GM23338 (cell line): ENCODE measurements at regions not wholly inside any gene's neighbourhood (a gene's known extent, or its start where the extent isn't known, plus 50 kb on each side); places are given as distances from the start of the nearest gene placed in this dataset.

Source experiments
- ATAC-seq: fragments of 200-7000 bp; cut with Tn5 transposase; 3 replicates; pipeline ENCODE4 v1.9.1; 2020
- DNase-seq: peaks from one replicate; pipeline ENCODE4 v3.0.0-alpha.2; 2015; ENCODE audit warnings: low spot score
- H2AFZ ChIP-seq: fragments of 200-600 bp; sonication (generic); 2 replicates; pipeline ENCODE4 v1.8.0; 2016; ENCODE audit warnings: antibody characterized with exemption, mild to moderate bottlenecking, moderate library complexity
- H3F3A ChIP-seq: fragments of 200-600 bp; sonication (generic); replicated peaks from 2 replicates; pipeline ENCODE4 v1.8.0; 2017; ENCODE audit warnings: antibody characterized with exemption, mixed run types, low read depth
- H3K27ac ChIP-seq: fragments of 200-600 bp; sonication (generic); 2 replicates; pipeline ENCODE4 v1.6.1; 2016; ENCODE audit warnings: low read depth
- H3K27me3 ChIP-seq: fragments of 200-600 bp; sonication (generic); 2 replicates; pipeline ENCODE4 v1.8.0; 2016; ENCODE audit warnings: mild to moderate bottlenecking, mixed run types, moderate library complexity; ENCODE audit not compliant: insufficient read depth
- H3K36me3 ChIP-seq: fragments of 200-600 bp; sonication (generic); 2 replicates; pipeline ENCODE4 v1.8.0; 2016; ENCODE audit warnings: mild to moderate bottlenecking; ENCODE audit not compliant: insufficient read depth
- H3K4me1 ChIP-seq: fragments of 200-600 bp; sonication (generic); 2 replicates; pipeline ENCODE4 v1.8.0; 2016; ENCODE audit warnings: mild to moderate bottlenecking, moderate library complexity; ENCODE audit not compliant: insufficient read depth
- H3K4me2 ChIP-seq: fragments of 200-600 bp; sonication (generic); 2 replicates; pipeline ENCODE4 v1.7.1; 2017; ENCODE audit warnings: mixed run types
- H3K4me3 ChIP-seq: fragments of 200-600 bp; sonication (generic); 2 replicates; pipeline ENCODE4 v1.6.1; 2016; ENCODE audit warnings: mixed run types
- H3K79me2 ChIP-seq: fragments of 200-600 bp; sonication (generic); replicated peaks from 2 replicates; pipeline ENCODE4 v1.8.0; 2017; ENCODE audit warnings: mild to moderate bottlenecking; ENCODE audit not compliant: insufficient read depth
- H3K9me2 ChIP-seq: fragments of 200-600 bp; sonication (generic); 2 replicates; pipeline ENCODE4 v1.8.0; 2017; ENCODE audit not compliant: insufficient read depth
- H4K20me1 ChIP-seq: fragments of 200-600 bp; sonication (generic); replicated peaks from 2 replicates; pipeline ENCODE4 v1.8.0; 2017; ENCODE audit warnings: mild to moderate bottlenecking; ENCODE audit not compliant: insufficient read depth
- H3K27ac Mint-ChIP-seq: 2 replicates; pipeline ENCODE4 v1.8.0; 2020; ENCODE audit warnings: inconsistent platforms, mild to moderate bottlenecking, moderate library complexity, mixed read lengths
- H3K27me3 Mint-ChIP-seq: 3 replicates; pipeline ENCODE4 v1.8.0; 2022; ENCODE audit warnings: low read depth, mild to moderate bottlenecking, moderate library complexity, mixed read lengths, inconsistent platforms; ENCODE audit not compliant: insufficient read depth, poor library complexity
- H3K36me3 Mint-ChIP-seq: 3 replicates; pipeline ENCODE4 v1.8.0; 2021; ENCODE audit warnings: low read depth, mild to moderate bottlenecking, inconsistent platforms, moderate library complexity, mixed read lengths
- H3K4me1 Mint-ChIP-seq: 3 replicates; pipeline ENCODE4 v1.8.0; 2020; ENCODE audit warnings: mild to moderate bottlenecking, inconsistent platforms, mixed read lengths
- H3K4me3 Mint-ChIP-seq: 3 replicates; pipeline ENCODE4 v1.8.0; 2021; ENCODE audit warnings: moderate library complexity, mild to moderate bottlenecking, inconsistent platforms, mixed read lengths
- H3K9me3 Mint-ChIP-seq: 3 replicates; pipeline ENCODE4 v1.8.0; 2020; ENCODE audit warnings: moderate library complexity, mild to moderate bottlenecking, inconsistent platforms, mixed read lengths
- CREB1 ChIP-seq: fragments of 250-450 bp; sonication (Bioruptor Pico); IDR thresholded peaks from 2 replicates; pipeline ENCODE4 v1.5.0; 2020; ENCODE audit warnings: low read depth, mild to moderate bottlenecking, moderate library complexity
- EZH2 ChIP-seq: fragments of 200-600 bp; sonication (generic); IDR thresholded peaks from one replicate; pipeline ENCODE4 v1.8.0; 2017; ENCODE audit warnings: antibody characterized with exemption, mild to moderate bottlenecking, low read depth; ENCODE audit not compliant: unreplicated experiment
- EZH2phosphoT487 ChIP-seq: fragments of 200-600 bp; sonication (generic); IDR thresholded peaks from one replicate; pipeline ENCODE4 v1.8.1; 2018; ENCODE audit warnings: antibody characterized with exemption; ENCODE audit not compliant: unreplicated experiment
- JUNB ChIP-seq: IDR thresholded peaks from one replicate; pipeline ENCODE4 v1.6.1; 2016; ENCODE audit warnings: antibody characterized with exemption; ENCODE audit not compliant: unreplicated experiment
- NANOG ChIP-seq: IDR thresholded peaks from 2 replicates; pipeline ENCODE4 v1.6.1; 2016; ENCODE audit warnings: antibody characterized with exemption, borderline replicate concordance
- POLR2AphosphoS5 ChIP-seq: IDR thresholded peaks from 2 replicates; pipeline ENCODE4 v1.6.1; 2016; ENCODE audit warnings: antibody characterized with exemption, low read depth
- REST ChIP-seq: IDR thresholded peaks from one replicate; pipeline ENCODE4 v1.6.1; 2018; ENCODE audit warnings: antibody characterized with exemption; ENCODE audit not compliant: unreplicated experiment
- STAT1 ChIP-seq: IDR thresholded peaks from one replicate; pipeline ENCODE4 v1.6.1; 2016; ENCODE audit warnings: antibody characterized with exemption; ENCODE audit not compliant: unreplicated experiment
- ZNF114 ChIP-seq: fragments of 250-450 bp; sonication (Bioruptor Pico); IDR thresholded peaks from 2 replicates; pipeline ENCODE4 v1.5.0; 2020; ENCODE audit warnings: mild to moderate bottlenecking, moderate library complexity
- ZNF331 ChIP-seq: fragments of 250-450 bp; sonication (Bioruptor Pico); IDR thresholded peaks from 2 replicates; pipeline ENCODE4 v1.5.0; 2020; ENCODE audit warnings: low read depth, mild to moderate bottlenecking, moderate library complexity
- ZNF462 ChIP-seq: fragments of 250-450 bp; sonication (Bioruptor Pico); IDR thresholded peaks from 2 replicates; pipeline ENCODE4 v1.5.0; 2020; ENCODE audit warnings: mild to moderate bottlenecking, moderate library complexity
- TF ChIP-seq, protein P1 (sequence below), 2 experiments: fragments of 200-600 bp in 1 of 2; sonication (generic) in 1 of 2; conservative IDR thresholded peaks; 2 replicates each; pipeline versions ENCODE4 v1.5.1 to v1.6.1; 2016 to 2017; ENCODE audit warnings: antibody characterized with exemption in 2 of 2, low read depth in 2 of 2, mild to moderate bottlenecking in 2 of 2, moderate library complexity in 1 of 2
- TF ChIP-seq, protein P2 (sequence below): IDR thresholded peaks from 2 replicates; pipeline ENCODE4 v1.6.1; 2016; ENCODE audit warnings: antibody characterized with exemption

- H3K4me3 Mint-ChIP-seq: no peak overlapping the region
- peak; percentile 42 for ATAC-seq
These were observed 109.9 kb downstream of the RBFOX3 start for GRCh38 chr17:79500745-79501618.

More at GRCh38 chr17:79500745-79501618, 109.9 kb downstream of the RBFOX3 start:
- Histone ChIP-seq H3K36me3 (no peaks in the 10 kb centered on the region), H2AFZ (no peak overlapping the region), H3K27ac (no peak overlapping the region), H3K4me1 (no peaks in the 10 kb centered on the region), H3K4me2 (no peak overlapping the region), H3K27me3 (no peaks in the 10 kb centered on the region), H3K4me3 (no peak overlapping the region), H4K20me1 (no peaks in the 10 kb centered on the region), H3K79me2 (no peaks in the 10 kb centered on the region), H3K9me2 (0 out of 2 replicates have a peak, but pooled peaks cover 7% of the 10 kb centered on the region), H3F3A (no peaks in the 10 kb centered on the region)
- Mint-ChIP-seq H3K36me3 (no peaks in the 10 kb centered on the region), H3K9me3 (no peaks in the 10 kb centered on the region; the same call in 1 of the 3 replicates), H3K27me3 (peaks cover 13% of the 10 kb centered on the region), H3K4me1 (peaks cover 8% of the 10 kb centered on the region; the same call in 2 of the 3 replicates), H3K27ac (no peak overlapping the region)
- no peak for DNase-seq
- TF ChIP-seq NANOG (no peak), CREB1 (CRISPR knock-in tag) (no peak), POLR2AphosphoS5 (no peak), EZH2 (no peak), ZNF114 (CRISPR knock-in tag) (no peak), EZH2phosphoT487 (no peak), STAT1 (no peak), REST (no peak), ZNF462 (no peak), JUNB (no peak), ZNF331 (no peak)
- TF ChIP-seq, protein P1, sequence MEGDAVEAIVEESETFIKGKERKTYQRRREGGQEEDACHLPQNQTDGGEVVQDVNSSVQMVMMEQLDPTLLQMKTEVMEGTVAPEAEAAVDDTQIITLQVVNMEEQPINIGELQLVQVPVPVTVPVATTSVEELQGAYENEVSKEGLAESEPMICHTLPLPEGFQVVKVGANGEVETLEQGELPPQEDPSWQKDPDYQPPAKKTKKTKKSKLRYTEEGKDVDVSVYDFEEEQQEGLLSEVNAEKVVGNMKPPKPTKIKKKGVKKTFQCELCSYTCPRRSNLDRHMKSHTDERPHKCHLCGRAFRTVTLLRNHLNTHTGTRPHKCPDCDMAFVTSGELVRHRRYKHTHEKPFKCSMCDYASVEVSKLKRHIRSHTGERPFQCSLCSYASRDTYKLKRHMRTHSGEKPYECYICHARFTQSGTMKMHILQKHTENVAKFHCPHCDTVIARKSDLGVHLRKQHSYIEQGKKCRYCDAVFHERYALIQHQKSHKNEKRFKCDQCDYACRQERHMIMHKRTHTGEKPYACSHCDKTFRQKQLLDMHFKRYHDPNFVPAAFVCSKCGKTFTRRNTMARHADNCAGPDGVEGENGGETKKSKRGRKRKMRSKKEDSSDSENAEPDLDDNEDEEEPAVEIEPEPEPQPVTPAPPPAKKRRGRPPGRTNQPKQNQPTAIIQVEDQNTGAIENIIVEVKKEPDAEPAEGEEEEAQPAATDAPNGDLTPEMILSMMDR (conservative IDR thresholded peaks at IDR 0.05; ENCODE audit: low read depth in 2 of 2): no peak
- TF ChIP-seq, protein P2, sequence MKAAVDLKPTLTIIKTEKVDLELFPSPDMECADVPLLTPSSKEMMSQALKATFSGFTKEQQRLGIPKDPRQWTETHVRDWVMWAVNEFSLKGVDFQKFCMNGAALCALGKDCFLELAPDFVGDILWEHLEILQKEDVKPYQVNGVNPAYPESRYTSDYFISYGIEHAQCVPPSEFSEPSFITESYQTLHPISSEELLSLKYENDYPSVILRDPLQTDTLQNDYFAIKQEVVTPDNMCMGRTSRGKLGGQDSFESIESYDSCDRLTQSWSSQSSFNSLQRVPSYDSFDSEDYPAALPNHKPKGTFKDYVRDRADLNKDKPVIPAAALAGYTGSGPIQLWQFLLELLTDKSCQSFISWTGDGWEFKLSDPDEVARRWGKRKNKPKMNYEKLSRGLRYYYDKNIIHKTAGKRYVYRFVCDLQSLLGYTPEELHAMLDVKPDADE: no peak
